ENCODE measurements at regions not wholly inside any gene's neighbourhood (a gene's known extent, or its start where the extent isn't known, plus 50 kb on each side); places are given as distances from the start of the nearest gene placed in this dataset.

- Histone ChIP-seq H3K4me1 (ENCODE audit: control insufficient read depth, insufficient read depth, low read length) (no peaks in the 10 kb centered on the region), H3K27me3 (ENCODE audit: control insufficient read depth, insufficient read depth, low read length) (no peaks in the 10 kb centered on the region)
- no peak for DNase-seq
These were observed 156.3 kb upstream of the ZKSCAN2 start for GRCh38 chr16:25413975-25414374.

GRCh38 chr16:25413133-25413532 is 155.5 kb upstream of the ZKSCAN2 start:
- H3K27ac ChIP-seq (ENCODE audit: low read length) = no peak overlapping the region
- no peaks in the 10 kb centered on the region for H3K27me3 ChIP-seq (ENCODE audit: control insufficient read depth, insufficient read depth, low read length)
- no peak overlapping the region for H3K4me3 ChIP-seq (ENCODE audit: low read length)

More at GRCh38 chr16:25413975-25414374, 156.3 kb upstream of the ZKSCAN2 start:
- H3K36me3 ChIP-seq (ENCODE audit: control insufficient read depth, insufficient read depth, low read length) = no peaks in the 10 kb centered on the region
- 80% methylated on average over 1 of the region's 1 CpG for WGBS (ENCODE audit: insufficient coverage, low lambda C conversion rate)
- no peak overlapping the region for H3K27ac ChIP-seq (ENCODE audit: low read length)
- no peaks in the 10 kb centered on the region for H3K9me3 ChIP-seq (ENCODE audit: control insufficient read depth, low read depth, low read length)
- H3K4me3 ChIP-seq (ENCODE audit: low read length) = no peak overlapping the region

GRCh38 chr16:25411396-25412081 is 153.9 kb upstream of the ZKSCAN2 start:
- H3K4me1 ChIP-seq (ENCODE audit: control insufficient read depth, insufficient read depth, low read length) = no peaks in the 10 kb centered on the region
- no peak overlapping the region for H3K27ac ChIP-seq (ENCODE audit: low read length)
- H3K27me3 ChIP-seq (ENCODE audit: control insufficient read depth, insufficient read depth, low read length) = no peaks in the 10 kb centered on the region
- H3K9me3 ChIP-seq (ENCODE audit: control insufficient read depth, low read depth, low read length) = no peaks in the 10 kb centered on the region
- H3K4me3 ChIP-seq (ENCODE audit: low read length) = no peak overlapping the region
- no peaks in the 10 kb centered on the region for H3K36me3 ChIP-seq (ENCODE audit: control insufficient read depth, insufficient read depth, low read length)
- DNase-seq = no peak
- 56% methylated on average over 3 of the region's 8 CpGs for WGBS (ENCODE audit: insufficient coverage, low lambda C conversion rate)

More at GRCh38 chr16:25413133-25413532, 155.5 kb upstream of the ZKSCAN2 start:
- Histone ChIP-seq H3K9me3 (ENCODE audit: control insufficient read depth, low read depth, low read length) (no peaks in the 10 kb centered on the region), H3K4me1 (ENCODE audit: control insufficient read depth, insufficient read depth, low read length) (no peaks in the 10 kb centered on the region), H3K36me3 (ENCODE audit: control insufficient read depth, insufficient read depth, low read length) (no peaks in the 10 kb centered on the region)
- DNase-seq = no peak

GRCh38 chr16:25403852-25404251 is 146.2 kb upstream of the ZKSCAN2 start:
- DNase-seq = no peak
- H3K27me3 ChIP-seq (ENCODE audit: control insufficient read depth, insufficient read depth, low read length) = no peaks in the 10 kb centered on the region
- no peaks in the 10 kb centered on the region for H3K4me1 ChIP-seq (ENCODE audit: control insufficient read depth, insufficient read depth, low read length)
- no peak overlapping the region for H3K4me3 ChIP-seq (ENCODE audit: low read length)
- no peaks in the 10 kb centered on the region for H3K9me3 ChIP-seq (ENCODE audit: control insufficient read depth, low read depth, low read length)
- no peak overlapping the region for H3K27ac ChIP-seq (ENCODE audit: low read length)
- H3K36me3 ChIP-seq (ENCODE audit: control insufficient read depth, insufficient read depth, low read length) = no peaks in the 10 kb centered on the region
- no CpG with 5 or more reads among the region's 1 CpG for WGBS (ENCODE audit: insufficient coverage, low lambda C conversion rate)

- H3K36me3 ChIP-seq (ENCODE audit: control insufficient read depth, insufficient read depth, low read length) = no peaks in the 10 kb centered on the region
These were observed 137.9 kb upstream of the ZKSCAN2 start for GRCh38 chr16:25395528-25395927.

GRCh38 chr16:25390761-25391160 is 133.1 kb upstream of the ZKSCAN2 start:
- Histone ChIP-seq H3K27ac (ENCODE audit: low read length) (no peak overlapping the region), H3K27me3 (ENCODE audit: control insufficient read depth, insufficient read depth, low read length) (no peaks in the 10 kb centered on the region), H3K36me3 (ENCODE audit: control insufficient read depth, insufficient read depth, low read length) (no peaks in the 10 kb centered on the region), H3K4me1 (ENCODE audit: control insufficient read depth, insufficient read depth, low read length) (no peaks in the 10 kb centered on the region), H3K4me3 (ENCODE audit: low read length) (no peak overlapping the region), H3K9me3 (ENCODE audit: control insufficient read depth, low read depth, low read length) (no peaks in the 10 kb centered on the region)
- no peak for DNase-seq

More at GRCh38 chr16:25395528-25395927, 137.9 kb upstream of the ZKSCAN2 start:
- Histone ChIP-seq H3K9me3 (ENCODE audit: control insufficient read depth, low read depth, low read length) (no peaks in the 10 kb centered on the region), H3K4me1 (ENCODE audit: control insufficient read depth, insufficient read depth, low read length) (no peaks in the 10 kb centered on the region), H3K27ac (ENCODE audit: low read length) (no peak overlapping the region), H3K4me3 (ENCODE audit: low read length) (no peak overlapping the region), H3K27me3 (ENCODE audit: control insufficient read depth, insufficient read depth, low read length) (no peaks in the 10 kb centered on the region)
- DNase-seq = no peak

- peak in 1 of 2 donors; percentile 14 for DNase-seq
- H3K27ac ChIP-seq (ENCODE audit: low read length) = no peak overlapping the region
- H3K36me3 ChIP-seq (ENCODE audit: control insufficient read depth, insufficient read depth, low read length) = no peaks in the 10 kb centered on the region
- H3K27me3 ChIP-seq (ENCODE audit: control insufficient read depth, insufficient read depth, low read length) = no peaks in the 10 kb centered on the region
- no CpG with 5 or more reads among the region's 4 CpGs for WGBS (ENCODE audit: insufficient coverage, low lambda C conversion rate)
- peaks cover 6% of the 10 kb centered on the region for H3K4me1 ChIP-seq (ENCODE audit: control insufficient read depth, insufficient read depth, low read length)
- peaks cover 2% of the 10 kb centered on the region for H3K9me3 ChIP-seq (ENCODE audit: control insufficient read depth, low read depth, low read length)
- H3K4me3 ChIP-seq (ENCODE audit: low read length) = no peak overlapping the region
These were observed 116.9 kb upstream of the ZKSCAN2 start for GRCh38 chr16:25374556-25374955.

GRCh38 chr16:25372716-25373115 is 115.1 kb upstream of the ZKSCAN2 start:
- H3K4me3 ChIP-seq (ENCODE audit: low read length) = no peak overlapping the region
- H3K27ac ChIP-seq (ENCODE audit: low read length) = no peak overlapping the region
- no CpG with 5 or more reads among the region's 2 CpGs for WGBS (ENCODE audit: insufficient coverage, low lambda C conversion rate)
- peaks cover 6% of the 10 kb centered on the region for H3K4me1 ChIP-seq (ENCODE audit: control insufficient read depth, insufficient read depth, low read length)
- DNase-seq = no peak
- no peaks in the 10 kb centered on the region for H3K27me3 ChIP-seq (ENCODE audit: control insufficient read depth, insufficient read depth, low read length)
- H3K9me3 ChIP-seq (ENCODE audit: control insufficient read depth, low read depth, low read length) = peaks cover 2% of the 10 kb centered on the region
- no peaks in the 10 kb centered on the region for H3K36me3 ChIP-seq (ENCODE audit: control insufficient read depth, insufficient read depth, low read length)

- DNase-seq = peak; percentile 23 to 35
These were observed 113.7 kb upstream of the ZKSCAN2 start for GRCh38 chr16:25371342-25371741.

GRCh38 chr16:25370541-25370940 is 112.9 kb upstream of the ZKSCAN2 start:
- DNase-seq = peak; percentile 70 to 77
- H3K9me3 ChIP-seq (ENCODE audit: control insufficient read depth, low read depth, low read length) = peaks cover 2% of the 10 kb centered on the region
- no CpG with 5 or more reads among the region's 6 CpGs for WGBS (ENCODE audit: insufficient coverage, low lambda C conversion rate)
- no peaks in the 10 kb centered on the region for H3K36me3 ChIP-seq (ENCODE audit: control insufficient read depth, insufficient read depth, low read length)
- peak overlapping the region; percentile 23 for H3K27ac ChIP-seq (ENCODE audit: low read length)
- H3K4me1 ChIP-seq (ENCODE audit: control insufficient read depth, insufficient read depth, low read length) = peaks cover 6% of the 10 kb centered on the region
- no peak overlapping the region for H3K4me3 ChIP-seq (ENCODE audit: low read length)
- no peaks in the 10 kb centered on the region for H3K27me3 ChIP-seq (ENCODE audit: control insufficient read depth, insufficient read depth, low read length)

More at GRCh38 chr16:25371342-25371741, 113.7 kb upstream of the ZKSCAN2 start:
- Histone ChIP-seq H3K4me3 (ENCODE audit: low read length) (no peak overlapping the region), H3K27me3 (ENCODE audit: control insufficient read depth, insufficient read depth, low read length) (no peaks in the 10 kb centered on the region), H3K9me3 (ENCODE audit: control insufficient read depth, low read depth, low read length) (peaks cover 2% of the 10 kb centered on the region), H3K27ac (ENCODE audit: low read length) (peak overlapping the region; percentile 12), H3K36me3 (ENCODE audit: control insufficient read depth, insufficient read depth, low read length) (no peaks in the 10 kb centered on the region), H3K4me1 (ENCODE audit: control insufficient read depth, insufficient read depth, low read length) (peaks cover 6% of the 10 kb centered on the region)
- no CpG with 5 or more reads among the region's 6 CpGs for WGBS (ENCODE audit: insufficient coverage, low lambda C conversion rate)
